HG02970 (cell line): ENCODE measurements at regions not wholly inside any gene's neighbourhood (a gene's known extent, or its start where the extent isn't known, plus 50 kb on each side); places are given as distances from the start of the nearest gene placed in this dataset.

Experiments
- ATAC-seq: cut with Tn5 transposase; IDR thresholded peaks from one replicate; pipeline ENCODE4 v1.9.1; 2021; ENCODE audit warnings: mild to moderate bottlenecking, moderate library complexity, moderate number of reproducible peaks; ENCODE audit not compliant: unreplicated experiment, low FRiP score

GRCh38 chr20:12414446-12415274 lies 497.0 kb downstream of the BTBD3 start:
- no peak for ATAC-seq

GRCh38 chr20:12416281-12416680 lies 498.6 kb downstream of the BTBD3 start:
- ATAC-seq: no peak

GRCh38 chr20:12433724-12434123 lies 516.0 kb downstream of the BTBD3 start:
- no peak for ATAC-seq

GRCh38 chr20:12434672-12435071 lies 517.0 kb downstream of the BTBD3 start:
- ATAC-seq: no peak

GRCh38 chr20:12435268-12435667 lies 517.6 kb downstream of the BTBD3 start:
- ATAC-seq: no peak

GRCh38 chr20:12453711-12454110 lies 536.0 kb downstream of the BTBD3 start:
- ATAC-seq: no peak

- no peak for ATAC-seq
Observed at GRCh38 chr20:12455148-12455547, 537.5 kb downstream of the BTBD3 start.

- ATAC-seq: no peak
Observed at GRCh38 chr20:12458241-12458640, 540.5 kb downstream of the BTBD3 start.

GRCh38 chr20:12464036-12464435 lies 544.7 kb upstream of the SPTLC3 start:
- ATAC-seq: no peak

GRCh38 chr20:12466915-12467314 lies 541.9 kb upstream of the SPTLC3 start:
- ATAC-seq: no peak

GRCh38 chr20:12467758-12468157 lies 541.0 kb upstream of the SPTLC3 start:
- no peak for ATAC-seq

- ATAC-seq: no peak
Observed at GRCh38 chr20:12482661-12483060, 526.1 kb upstream of the SPTLC3 start.

- no peak for ATAC-seq
Observed at GRCh38 chr20:12502443-12502842, 506.3 kb upstream of the SPTLC3 start.

- ATAC-seq: no peak
Observed at GRCh38 chr20:12504779-12505178, 504.0 kb upstream of the SPTLC3 start.

GRCh38 chr20:12511499-12511898 lies 497.3 kb upstream of the SPTLC3 start:
- ATAC-seq: no peak

GRCh38 chr20:12512755-12513154 lies 496.0 kb upstream of the SPTLC3 start:
- no peak for ATAC-seq

- no peak for ATAC-seq
Observed at GRCh38 chr20:12528104-12528503, 480.7 kb upstream of the SPTLC3 start.

- ATAC-seq: no peak
Observed at GRCh38 chr20:12528591-12529041, 480.2 kb upstream of the SPTLC3 start.

- no peak for ATAC-seq
Observed at GRCh38 chr20:12531626-12532025, 477.1 kb upstream of the SPTLC3 start.

GRCh38 chr20:12535316-12535715 lies 473.5 kb upstream of the SPTLC3 start:
- no peak for ATAC-seq

GRCh38 chr20:12535770-12536169 lies 473.0 kb upstream of the SPTLC3 start:
- no peak for ATAC-seq

- ATAC-seq: no peak
Observed at GRCh38 chr20:12554426-12554825, 454.3 kb upstream of the SPTLC3 start.
